OCI-LY3 (cell line): ENCODE measurements at regions not wholly inside any gene's neighbourhood (a gene's known extent, or its start where the extent isn't known, plus 50 kb on each side); places are given as distances from the start of the nearest gene placed in this dataset.

Experiments used
- H2AFZ ChIP-seq: fragments of 200-600, 300-600 bp; shearing (Covaris generic); 2 replicates; pipeline ENCODE4 v1.6.0; 2014; ENCODE audit warnings: antibody characterized with exemption, low read depth, low read length
- H3K27ac ChIP-seq: fragments of 200-600, 300-600 bp; sonication (generic); 2 replicates; pipeline ENCODE4 v1.5.1; 2014; ENCODE audit warnings: mild to moderate bottlenecking, low read length, moderate library complexity, mixed read lengths
- H3K27me3 ChIP-seq: fragments of 200-600, 300-600 bp; sonication (generic); 2 replicates; pipeline ENCODE4 v1.6.1; 2014; ENCODE audit warnings: low read depth, low read length, mixed read lengths
- H3K36me3 ChIP-seq: fragments of 200-600, 300-600 bp; sonication (generic); replicated peaks from 2 replicates; pipeline ENCODE3; 2014; ENCODE audit warnings: low read depth, low read length, mixed read lengths
- H3K4me1 ChIP-seq: fragments of 300-600, 200-600 bp; sonication (generic); 2 replicates; pipeline ENCODE4 v1.6.1; 2014; ENCODE audit warnings: low read length, mixed read lengths
- H3K4me2 ChIP-seq: fragments of 200-600, 300-600 bp; sonication (generic); 2 replicates; pipeline ENCODE4 v1.6.1; 2014; ENCODE audit warnings: low read length, mixed read lengths
- H3K4me3 ChIP-seq: fragments of 300-600, 200-600 bp; sonication (generic); 2 replicates; pipeline ENCODE4 v1.5.1; 2014; ENCODE audit warnings: antibody characterized with exemption, mild to moderate bottlenecking, low read length, moderate library complexity
- H3K79me2 ChIP-seq: fragments of 300-600, 200-600 bp; shearing (Covaris generic); 2 replicates; pipeline ENCODE4 v1.6.1; 2014; ENCODE audit warnings: mild to moderate bottlenecking, low read length, mixed read lengths
- H3K9ac ChIP-seq: fragments of 300-600, 200-600 bp; shearing (Covaris generic); 2 replicates; pipeline ENCODE4 v1.6.0; 2014; ENCODE audit warnings: mild to moderate bottlenecking, low read length, moderate library complexity
- H3K9me3 ChIP-seq: fragments of 200-600, 300-600 bp; shearing (Covaris generic); 2 replicates; pipeline ENCODE4 v1.6.1; 2014; ENCODE audit warnings: low read length, mixed read lengths; ENCODE audit not compliant: insufficient read depth
- H4K20me1 ChIP-seq: fragments of 200-600, 300-600 bp; sonication (generic); 2 replicates; pipeline ENCODE4 v1.6.1; 2016; ENCODE audit warnings: low read length, mixed read lengths; ENCODE audit not compliant: insufficient read depth
- CTCF ChIP-seq: fragments of 200-600, 300-600 bp; sonication (generic); IDR thresholded peaks from 2 replicates; pipeline ENCODE4 v1.5.1; 2014; ENCODE audit warnings: antibody characterized with exemption, low read length, low read depth
- EZH2phosphoT487 ChIP-seq: fragments of 200-600 bp; shearing (Covaris generic); IDR thresholded peaks from 2 replicates; pipeline ENCODE4 v1.6.1; 2018; ENCODE audit warnings: antibody characterized with exemption, mixed run types, low read depth

- H4K20me1 ChIP-seq, result no peaks in the 10 kb centered on the region
- no peak for TF ChIP-seq EZH2phosphoT487
- TF ChIP-seq CTCF, result no peak
These were observed 132.6 kb upstream of the CEP162 start for GRCh38 chr6:84360039-84360438.

GRCh38 chr6:84358581-84358980 lies 131.1 kb upstream of the CEP162 start:
- H3K4me3 ChIP-seq, result no peak overlapping the region
- no peak overlapping the region for H2AFZ ChIP-seq
- H3K27me3 ChIP-seq, result no peaks in the 10 kb centered on the region
- TF ChIP-seq EZH2phosphoT487 (no peak), CTCF (no peak)
- H3K27ac ChIP-seq, result no peak overlapping the region
- H3K4me2 ChIP-seq, result no peak overlapping the region
- H4K20me1 ChIP-seq, result no peaks in the 10 kb centered on the region
- no peak overlapping the region for H3K9ac ChIP-seq
- no peaks in the 10 kb centered on the region for H3K36me3 ChIP-seq
- peaks cover 13% of the 10 kb centered on the region for H3K4me1 ChIP-seq
- no peaks in the 10 kb centered on the region for H3K79me2 ChIP-seq
- H3K9me3 ChIP-seq, result no peaks in the 10 kb centered on the region; the same call in 1 of the 2 replicates

More at GRCh38 chr6:84360039-84360438, 132.6 kb upstream of the CEP162 start:
- Histone ChIP-seq H3K36me3 (no peaks in the 10 kb centered on the region), H3K27ac (no peak overlapping the region), H3K4me2 (no peak overlapping the region), H2AFZ (no peak overlapping the region), H3K9me3 (no peaks in the 10 kb centered on the region; the same call in 1 of the 2 replicates), H3K79me2 (no peaks in the 10 kb centered on the region), H3K27me3 (no peaks in the 10 kb centered on the region), H3K4me1 (peaks cover 13% of the 10 kb centered on the region), H3K9ac (no peak overlapping the region), H3K4me3 (no peak overlapping the region)

- no peak for TF ChIP-seq EZH2phosphoT487
- no peak for TF ChIP-seq CTCF
- no peaks in the 10 kb centered on the region; the same call in 1 of the 2 replicates for H3K9me3 ChIP-seq
These were observed 130.2 kb upstream of the CEP162 start for GRCh38 chr6:84357631-84358030.

GRCh38 chr6:84356907-84357306 lies 129.5 kb upstream of the CEP162 start:
- no peak for TF ChIP-seq CTCF
- TF ChIP-seq EZH2phosphoT487, result no peak

More at GRCh38 chr6:84357631-84358030, 130.2 kb upstream of the CEP162 start:
- peaks cover 13% of the 10 kb centered on the region for H3K4me1 ChIP-seq
- H3K4me2 ChIP-seq, result no peak overlapping the region
- no peaks in the 10 kb centered on the region for H3K36me3 ChIP-seq
- no peaks in the 10 kb centered on the region for H3K27me3 ChIP-seq
- no peak overlapping the region for H3K4me3 ChIP-seq
- no peak overlapping the region for H2AFZ ChIP-seq
- no peaks in the 10 kb centered on the region for H3K79me2 ChIP-seq
- H3K9ac ChIP-seq, result no peak overlapping the region
- H3K27ac ChIP-seq, result no peak overlapping the region
- no peaks in the 10 kb centered on the region for H4K20me1 ChIP-seq

More at GRCh38 chr6:84356907-84357306, 129.5 kb upstream of the CEP162 start:
- Histone ChIP-seq H3K9me3 (no peaks in the 10 kb centered on the region; the same call in 1 of the 2 replicates), H3K36me3 (no peaks in the 10 kb centered on the region), H2AFZ (no peak overlapping the region), H4K20me1 (no peaks in the 10 kb centered on the region), H3K27ac (no peak overlapping the region), H3K79me2 (no peaks in the 10 kb centered on the region), H3K4me2 (no peak overlapping the region), H3K4me3 (no peak overlapping the region), H3K4me1 (peaks cover 13% of the 10 kb centered on the region), H3K27me3 (no peaks in the 10 kb centered on the region), H3K9ac (no peak overlapping the region)
